NCI-H748 treated with DMSO at 0.1 percent for 48 hours (cell line): ENCODE measurements at regions not wholly inside any gene's neighbourhood (a gene's known extent, or its start where the extent isn't known, plus 50 kb on each side); places are given as distances from the start of the nearest gene placed in this dataset.
"Not testable (repeated sequence)": the region's sequence is repeated elsewhere in the genome, so short reads cannot be mapped to it uniquely, and the experiment has no call there.

Experiments used
- DNase-seq: peaks from one replicate; lab custom pipeline; 2025; lab: John Stamatoyannopoulos, UW

- DNase-seq: not testable (repeated sequence)
Observed at GRCh38 chr4:30148828-30149227, 571.3 kb upstream of the PCDH7 start.

DNA sequence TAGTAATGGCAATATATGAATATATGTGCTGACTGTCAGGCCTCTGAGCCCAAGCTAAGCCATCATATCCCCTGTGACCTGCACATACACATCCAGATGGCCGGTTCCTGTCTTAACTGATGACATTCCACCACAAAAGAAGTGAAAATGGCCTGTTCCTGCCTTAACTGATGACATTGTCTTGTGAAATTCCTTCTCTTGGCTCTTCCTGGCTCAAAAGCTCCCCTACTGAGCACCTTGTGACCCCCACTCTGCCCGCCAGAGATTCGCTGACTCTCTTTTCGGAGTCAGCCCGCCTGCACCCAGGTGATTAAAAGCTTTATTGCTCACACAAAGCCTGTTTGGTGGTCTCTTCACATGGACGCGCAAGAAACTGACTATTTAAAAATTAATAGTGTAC, 570.6 kb upstream of the PCDH7 start:
- DNase-seq: not testable (repeated sequence)

DNA sequence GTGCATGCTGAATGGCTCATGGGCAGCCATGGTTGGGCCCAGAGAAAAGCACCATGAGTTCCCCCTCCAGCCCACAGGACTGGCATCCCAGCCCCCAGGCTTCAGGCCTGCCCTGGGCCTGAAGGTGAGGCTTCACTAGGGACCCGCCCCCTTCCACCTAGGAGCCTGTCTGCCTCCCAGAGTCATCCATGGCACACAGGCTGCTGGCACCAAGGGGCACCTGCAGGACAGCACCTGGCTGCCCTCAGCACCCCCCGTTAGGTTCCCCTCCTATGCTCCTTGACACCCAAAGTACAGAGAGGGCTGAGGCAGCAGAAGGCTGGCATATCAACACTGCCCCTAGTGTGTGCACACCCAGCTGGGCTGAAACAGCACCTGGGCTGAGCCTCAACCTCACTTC, 566.7 kb upstream of the PCDH7 start:
- no peak for DNase-seq

DNA sequence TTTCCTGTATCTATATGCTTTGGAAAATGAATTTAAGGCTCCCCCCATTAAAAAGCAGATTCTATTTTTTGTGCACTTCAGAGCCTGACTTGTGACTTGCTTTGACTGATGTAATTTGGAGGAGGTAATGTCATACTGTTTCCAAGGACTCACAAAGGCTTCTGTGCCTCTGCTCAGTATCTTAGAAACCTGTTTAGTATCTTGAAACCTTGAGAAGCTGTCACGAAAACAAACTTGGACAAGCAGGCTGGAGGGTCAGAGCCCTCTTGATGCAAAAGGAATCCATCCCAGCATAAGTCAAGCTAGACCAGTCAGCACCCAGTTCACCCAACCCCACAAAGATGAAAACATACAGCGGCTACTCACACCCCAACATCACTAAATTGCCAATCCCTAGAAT, 560.0 kb upstream of the PCDH7 start:
- no peak for DNase-seq

GRCh38 chr4:30172416-30172815, 547.8 kb upstream of the PCDH7 start:
- DNase-seq: no peak

- no peak for DNase-seq
Observed at GRCh38 chr4:30181512-30181911, 538.7 kb upstream of the PCDH7 start.

- no peak for DNase-seq
Observed at GRCh38 chr4:30181918-30182317, 538.3 kb upstream of the PCDH7 start.

GRCh38 chr4:30182786-30183185, 537.4 kb upstream of the PCDH7 start:
- DNase-seq: no peak

- no peak for DNase-seq
Observed at GRCh38 chr4:30191902-30192301, 528.3 kb upstream of the PCDH7 start.

DNA sequence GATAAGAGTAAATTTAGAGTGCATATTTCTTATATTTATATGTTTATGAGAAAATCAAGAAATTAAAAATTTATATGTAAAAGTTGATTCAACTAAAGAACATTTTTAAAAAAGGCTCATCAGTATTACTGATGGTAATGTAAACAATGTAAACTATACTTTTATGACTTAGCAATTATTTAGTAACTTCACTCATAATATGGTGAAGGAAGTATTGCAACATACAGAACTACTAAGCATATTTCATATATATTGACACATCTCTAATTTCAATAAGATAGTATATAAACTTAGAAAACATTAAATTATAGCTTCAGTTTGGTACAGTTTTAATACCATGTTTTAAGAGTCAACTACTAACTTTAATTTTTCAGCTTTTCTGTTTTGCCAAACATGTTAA, 512.8 kb upstream of the PCDH7 start:
- no peak for DNase-seq

GRCh38 chr4:30208731-30209435, 511.3 kb upstream of the PCDH7 start:
- DNase-seq: no peak

DNA sequence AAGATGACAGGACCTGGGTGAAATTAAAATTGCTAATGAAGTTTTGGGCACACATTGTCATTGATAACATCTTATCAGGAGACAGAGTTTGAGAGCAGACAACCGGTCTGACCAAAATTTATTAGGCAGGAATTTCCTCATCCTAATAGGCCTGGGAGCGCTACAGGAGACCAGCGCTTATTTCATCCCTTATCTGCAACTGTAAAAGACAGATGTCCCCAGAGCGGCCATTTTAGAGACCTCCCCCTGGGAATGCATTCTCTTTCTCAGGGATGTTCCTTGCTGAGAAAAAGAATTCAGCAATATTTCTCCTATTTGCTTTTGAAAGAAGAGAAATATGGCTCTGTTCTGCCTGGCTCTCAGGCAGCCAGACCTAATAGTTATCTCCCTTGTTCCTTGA, 504.2 kb upstream of the PCDH7 start:
- DNase-seq: not testable (repeated sequence)

- DNase-seq: no peak
Observed at GRCh38 chr4:30245140-30245539, 475.0 kb upstream of the PCDH7 start.

- DNase-seq: no peak
Observed at GRCh38 chr4:30256116-30256832, 463.9 kb upstream of the PCDH7 start.

DNA sequence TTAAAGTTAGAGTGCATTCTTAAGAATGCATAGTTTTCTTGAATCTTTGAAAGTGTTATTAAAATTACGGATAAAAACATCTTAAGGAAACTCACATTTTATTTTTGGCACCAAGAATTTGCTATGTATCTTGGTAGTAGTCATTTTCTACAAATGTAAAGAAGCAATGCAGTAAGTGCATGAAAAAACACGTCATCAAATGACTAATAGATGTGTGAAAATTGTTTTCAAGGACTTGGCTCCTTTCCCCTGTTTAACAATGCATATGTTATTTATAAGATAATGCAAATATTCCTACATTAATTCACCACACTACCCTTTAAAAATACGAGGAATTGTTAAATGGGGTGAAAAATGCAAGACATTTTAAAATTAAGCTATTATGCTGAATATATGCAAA, 461.2 kb upstream of the PCDH7 start:
- DNase-seq: no peak

DNA sequence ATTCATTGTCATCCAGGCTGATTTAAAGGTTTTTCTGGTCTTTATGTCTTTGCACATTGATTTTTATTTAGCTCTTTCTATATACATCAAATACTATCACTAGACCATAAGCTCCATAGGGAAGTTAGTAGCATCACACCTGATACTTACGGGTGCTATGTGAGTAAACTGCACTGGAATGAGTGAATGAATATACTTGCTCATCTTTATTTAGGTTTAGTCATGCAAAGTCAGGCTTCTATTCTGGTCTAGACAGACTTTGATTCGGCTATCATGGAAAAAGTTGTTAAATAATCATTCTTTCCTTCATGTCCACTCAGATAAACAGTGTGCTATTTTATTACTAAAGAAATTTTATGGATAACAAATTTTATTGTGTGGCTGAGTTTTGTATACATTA, 457.8 kb upstream of the PCDH7 start:
- no peak for DNase-seq

- DNase-seq: no peak
Observed at GRCh38 chr4:30264465-30264864, 455.7 kb upstream of the PCDH7 start.

DNA sequence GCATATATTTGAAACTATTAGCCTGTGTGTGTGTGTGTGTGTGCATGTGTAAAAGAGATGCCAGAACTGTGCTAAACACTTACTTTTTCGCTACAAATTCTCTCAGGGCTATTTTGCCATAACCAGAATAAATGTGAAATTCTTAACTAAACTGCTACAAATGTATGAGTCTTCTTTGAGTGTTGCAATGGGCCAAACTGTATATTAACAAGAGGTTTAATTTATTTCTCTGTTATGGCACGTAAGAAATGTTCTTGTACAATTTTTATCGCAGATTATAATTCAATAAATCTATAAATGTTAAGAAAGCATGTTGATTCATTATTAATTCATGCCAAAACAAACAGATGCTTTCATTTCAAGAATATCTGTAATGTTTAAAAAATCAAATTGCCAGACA, 454.5 kb upstream of the PCDH7 start:
- no peak for DNase-seq

DNA sequence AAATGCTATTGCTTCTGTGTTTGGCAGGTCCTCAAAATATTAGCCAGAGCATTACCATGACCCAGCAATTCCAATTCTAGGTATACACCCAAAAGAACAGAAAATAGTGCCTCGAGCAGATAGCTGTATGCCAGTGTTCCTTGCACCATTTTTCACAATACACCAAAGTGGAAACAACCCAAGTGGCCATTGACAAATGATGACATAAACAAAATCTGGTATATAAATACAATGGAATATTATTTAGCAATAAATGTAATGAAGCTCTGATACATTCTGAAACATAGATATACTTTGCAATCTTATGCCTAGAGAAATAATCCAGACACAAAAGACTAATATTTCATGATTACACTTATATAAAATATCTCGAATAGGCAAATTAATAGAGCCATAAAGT, 451.8 kb upstream of the PCDH7 start:
- no peak for DNase-seq

DNA sequence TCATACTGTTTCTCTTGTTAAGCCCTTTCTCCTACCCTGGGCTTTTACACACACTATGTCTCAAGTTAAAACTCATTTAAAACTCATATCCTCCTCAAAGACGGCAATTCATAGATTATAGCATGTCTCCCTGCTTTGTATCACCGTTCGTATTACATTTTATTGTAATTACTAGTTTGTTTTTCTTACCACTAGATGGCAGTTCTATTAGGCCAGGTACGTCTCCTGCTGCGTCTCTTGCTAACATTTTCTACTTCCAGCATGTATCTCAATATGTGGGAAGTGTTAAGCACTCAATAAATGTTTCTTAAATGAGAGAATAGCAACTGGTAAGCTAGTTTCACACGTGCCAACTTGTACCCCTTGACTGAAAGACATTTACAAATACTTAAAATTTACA, 450.3 kb upstream of the PCDH7 start:
- DNase-seq: no peak

- no peak for DNase-seq
Observed at GRCh38 chr4:30281986-30282385, 438.2 kb upstream of the PCDH7 start.

DNA sequence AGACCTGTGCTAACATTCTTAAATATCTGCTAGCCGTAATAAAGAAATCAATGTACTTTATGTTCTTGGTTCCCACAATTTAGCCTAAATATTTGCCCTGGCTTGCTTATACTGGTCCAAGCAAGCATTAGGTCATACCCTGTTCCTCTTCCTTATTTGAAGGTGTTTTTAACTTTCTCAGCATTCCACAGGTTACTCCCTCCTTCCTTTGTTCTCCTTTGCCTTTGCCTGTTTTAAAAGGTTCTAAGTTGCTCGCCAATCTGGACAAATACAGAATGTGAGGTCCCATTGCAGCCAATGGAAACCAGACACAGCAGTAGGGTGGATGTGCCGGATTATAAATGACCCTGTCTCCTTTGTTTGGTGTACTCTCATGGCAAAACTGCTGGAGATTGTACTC, 436.8 kb upstream of the PCDH7 start:
- no peak for DNase-seq

GRCh38 chr4:30294295-30294694, 425.9 kb upstream of the PCDH7 start:
- DNase-seq: no peak

DNA sequence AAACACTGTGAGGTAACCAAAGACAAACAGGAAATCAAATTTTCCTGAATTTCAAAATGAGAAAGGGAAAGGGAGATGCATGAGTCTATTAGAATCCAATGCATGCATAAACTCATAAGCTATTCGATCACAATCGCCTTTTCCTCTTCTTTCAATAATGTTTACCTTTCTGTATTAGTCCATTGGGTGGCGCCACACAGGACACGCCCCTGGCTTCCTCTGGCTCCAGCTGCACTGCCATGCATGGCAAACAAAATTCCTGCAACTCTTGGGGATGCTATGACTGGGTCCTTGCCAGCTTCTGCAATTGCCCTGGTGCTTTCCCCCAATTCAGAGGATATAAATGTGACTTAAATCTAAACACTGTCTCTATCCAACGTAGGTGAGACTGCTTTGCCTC, 424.5 kb upstream of the PCDH7 start:
- DNase-seq: no peak
